ENCODE measurements at regions not wholly inside any gene's neighbourhood (a gene's known extent, or its start where the extent isn't known, plus 50 kb on each side); places are given as distances from the start of the nearest gene placed in this dataset.

GRCh38 chr7:155164316-155164715, 94.2 kb downstream of the HTR5A start:
- TF ChIP-seq EZH2 (IDR thresholded peaks at IDR 0.05; ENCODE audit: insufficient read depth, poor library complexity, severe bottlenecking) (no peak), EZH2phosphoT487 (IDR thresholded peaks at IDR 0.05; ENCODE audit: insufficient read depth, low read depth) (no peak)

Measured in GM23248 (cell line).